Ishikawa (cell line): ENCODE measurements at regions not wholly inside any gene's neighbourhood (a gene's known extent, or its start where the extent isn't known, plus 50 kb on each side); places are given as distances from the start of the nearest gene placed in this dataset.

Experiments used
- EP300 ChIP-seq: IDR thresholded peaks from 2 replicates; pipeline ENCODE4 v1.6.1; 2012; ENCODE audit warnings: borderline replicate concordance
- FOXM1 ChIP-seq: IDR thresholded peaks from 2 replicates; pipeline ENCODE4 v1.6.1; 2012; ENCODE audit warnings: low read depth, borderline replicate concordance
- RAD21 ChIP-seq: IDR thresholded peaks from 2 replicates; pipeline ENCODE4 v1.6.1; 2012; ENCODE audit warnings: low read depth
- TAF1 ChIP-seq: IDR thresholded peaks from 2 replicates; pipeline ENCODE4 v1.6.1; 2012; ENCODE audit warnings: low read depth, mild to moderate bottlenecking
- TEAD4 ChIP-seq: IDR thresholded peaks from 2 replicates; pipeline ENCODE4 v1.6.1; 2012
- YY1 ChIP-seq: IDR thresholded peaks from 2 replicates; pipeline ENCODE4 v1.6.1; 2012; ENCODE audit warnings: low read depth
- TF ChIP-seq, protein P1 (sequence below): IDR thresholded peaks from 2 replicates; pipeline ENCODE4 v1.6.1; 2012
- TF ChIP-seq, protein P2 (sequence below): IDR thresholded peaks from 2 replicates; pipeline ENCODE4 v1.6.1; 2012; ENCODE audit warnings: low read depth, mild to moderate bottlenecking

DNA sequence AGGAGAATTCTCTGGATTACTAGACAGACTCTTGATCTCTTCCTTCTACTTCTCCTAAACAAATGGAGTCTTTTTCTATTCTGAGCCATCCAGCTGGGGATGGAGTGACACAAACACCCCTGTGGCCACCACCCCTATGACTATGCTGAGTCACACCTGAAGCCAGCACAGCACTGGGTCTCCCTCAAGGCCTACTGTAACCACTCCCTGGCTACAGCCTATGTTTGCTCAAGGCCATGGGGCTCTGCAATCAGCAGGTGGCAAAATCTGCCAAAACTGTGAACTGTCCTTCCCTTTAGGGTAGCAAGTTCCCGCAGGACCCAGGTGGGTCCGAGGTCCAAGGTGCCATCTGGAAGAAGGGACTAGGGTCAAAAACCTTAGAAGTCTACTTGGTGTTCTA lies 132.3 kb downstream of the TINAG start:
- TF ChIP-seq TEAD4 (no peak), YY1 (no peak), TAF1 (no peak), EP300 (no peak), RAD21 (no peak), FOXM1 (no peak)
- TF ChIP-seq, protein P1, sequence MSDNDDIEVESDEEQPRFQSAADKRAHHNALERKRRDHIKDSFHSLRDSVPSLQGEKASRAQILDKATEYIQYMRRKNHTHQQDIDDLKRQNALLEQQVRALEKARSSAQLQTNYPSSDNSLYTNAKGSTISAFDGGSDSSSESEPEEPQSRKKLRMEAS, result no peak
- TF ChIP-seq, protein P2, sequence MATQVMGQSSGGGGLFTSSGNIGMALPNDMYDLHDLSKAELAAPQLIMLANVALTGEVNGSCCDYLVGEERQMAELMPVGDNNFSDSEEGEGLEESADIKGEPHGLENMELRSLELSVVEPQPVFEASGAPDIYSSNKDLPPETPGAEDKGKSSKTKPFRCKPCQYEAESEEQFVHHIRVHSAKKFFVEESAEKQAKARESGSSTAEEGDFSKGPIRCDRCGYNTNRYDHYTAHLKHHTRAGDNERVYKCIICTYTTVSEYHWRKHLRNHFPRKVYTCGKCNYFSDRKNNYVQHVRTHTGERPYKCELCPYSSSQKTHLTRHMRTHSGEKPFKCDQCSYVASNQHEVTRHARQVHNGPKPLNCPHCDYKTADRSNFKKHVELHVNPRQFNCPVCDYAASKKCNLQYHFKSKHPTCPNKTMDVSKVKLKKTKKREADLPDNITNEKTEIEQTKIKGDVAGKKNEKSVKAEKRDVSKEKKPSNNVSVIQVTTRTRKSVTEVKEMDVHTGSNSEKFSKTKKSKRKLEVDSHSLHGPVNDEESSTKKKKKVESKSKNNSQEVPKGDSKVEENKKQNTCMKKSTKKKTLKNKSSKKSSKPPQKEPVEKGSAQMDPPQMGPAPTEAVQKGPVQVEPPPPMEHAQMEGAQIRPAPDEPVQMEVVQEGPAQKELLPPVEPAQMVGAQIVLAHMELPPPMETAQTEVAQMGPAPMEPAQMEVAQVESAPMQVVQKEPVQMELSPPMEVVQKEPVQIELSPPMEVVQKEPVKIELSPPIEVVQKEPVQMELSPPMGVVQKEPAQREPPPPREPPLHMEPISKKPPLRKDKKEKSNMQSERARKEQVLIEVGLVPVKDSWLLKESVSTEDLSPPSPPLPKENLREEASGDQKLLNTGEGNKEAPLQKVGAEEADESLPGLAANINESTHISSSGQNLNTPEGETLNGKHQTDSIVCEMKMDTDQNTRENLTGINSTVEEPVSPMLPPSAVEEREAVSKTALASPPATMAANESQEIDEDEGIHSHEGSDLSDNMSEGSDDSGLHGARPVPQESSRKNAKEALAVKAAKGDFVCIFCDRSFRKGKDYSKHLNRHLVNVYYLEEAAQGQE, result no peak
